ENCODE measurements at regions not wholly inside any gene's neighbourhood (a gene's known extent, or its start where the extent isn't known, plus 50 kb on each side); places are given as distances from the start of the nearest gene placed in this dataset.

DNA sequence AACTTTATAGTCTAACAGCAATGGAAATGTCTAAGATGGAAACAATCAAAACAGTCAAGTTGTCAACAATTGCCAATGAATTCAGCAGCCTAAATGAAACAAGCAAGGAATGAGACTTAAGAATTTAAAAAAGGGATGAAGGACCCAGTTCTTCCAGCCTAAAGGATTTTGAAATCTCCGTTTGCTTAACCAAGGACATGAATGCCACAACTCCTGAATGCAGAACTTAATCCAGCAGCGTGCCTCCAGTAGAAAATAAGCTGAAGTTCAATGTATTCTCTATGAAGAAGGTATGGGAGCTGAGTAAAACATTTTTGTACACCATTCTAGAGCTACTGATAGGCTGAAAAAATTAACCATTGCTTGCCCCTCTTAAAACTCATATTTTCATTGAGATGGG lies 411.3 kb downstream of the ARHGEF28 start:
- DNase-seq = no peak

DNA sequence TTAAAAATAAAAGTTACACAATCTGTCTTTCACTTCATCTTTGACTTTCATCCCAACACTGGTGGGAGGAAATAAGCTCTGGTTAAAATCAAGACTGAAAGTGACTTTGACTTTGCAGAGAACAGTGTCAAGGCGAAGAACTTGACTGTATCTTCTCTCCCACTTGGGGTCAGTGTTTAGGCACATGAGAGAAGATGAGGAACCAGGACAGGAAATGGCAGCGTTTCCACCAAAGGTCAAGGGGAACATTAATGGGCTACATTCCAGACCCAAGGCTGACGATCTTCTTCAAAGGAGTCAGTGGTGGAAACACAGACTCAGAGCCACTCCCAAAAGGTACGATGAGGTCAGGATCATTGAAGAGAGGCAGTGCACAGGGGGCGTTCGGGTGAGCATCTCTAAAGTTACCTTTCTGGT lies 409.5 kb downstream of the ARHGEF28 start:
- DNase-seq = no peak

DNA sequence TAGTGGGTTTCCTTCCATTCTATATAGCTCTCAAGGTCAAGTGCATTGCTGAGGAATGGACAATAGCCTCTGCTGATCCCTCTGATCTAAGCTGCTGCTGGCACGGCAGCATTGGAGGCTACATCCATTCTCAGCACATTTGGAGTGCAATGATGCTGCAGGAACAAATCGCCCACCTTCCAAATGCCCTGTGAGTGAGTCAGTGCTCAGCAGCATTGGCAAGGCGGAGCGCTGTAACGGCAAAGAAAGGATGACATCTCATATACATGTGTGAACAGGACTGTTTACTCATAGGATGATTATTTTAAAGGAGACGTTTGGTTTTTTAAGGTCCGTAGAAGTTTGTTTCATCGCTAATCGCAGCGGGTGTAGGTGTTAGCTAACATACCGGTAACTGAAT lies 408.7 kb downstream of the ARHGEF28 start:
- DNase-seq = no peak

DNA sequence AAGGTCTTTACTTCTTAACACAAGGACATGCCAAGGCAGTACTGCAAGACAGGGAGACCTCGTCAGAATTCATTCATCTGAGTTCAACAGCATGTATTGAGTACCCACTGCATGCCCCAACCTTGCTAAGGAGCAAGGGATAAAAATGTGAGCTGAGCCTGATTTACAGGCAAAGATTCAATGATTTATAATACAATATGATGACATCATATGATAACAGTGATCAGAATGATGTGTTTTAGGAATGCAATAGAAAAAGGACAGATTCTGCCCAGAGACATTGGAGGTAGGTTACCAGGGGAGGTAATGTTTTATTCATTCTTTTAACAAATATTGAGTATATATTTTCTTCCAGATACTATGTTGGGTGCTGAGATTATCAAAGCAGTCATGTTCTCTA lies 406.6 kb downstream of the ARHGEF28 start:
- DNase-seq = no peak

DNA sequence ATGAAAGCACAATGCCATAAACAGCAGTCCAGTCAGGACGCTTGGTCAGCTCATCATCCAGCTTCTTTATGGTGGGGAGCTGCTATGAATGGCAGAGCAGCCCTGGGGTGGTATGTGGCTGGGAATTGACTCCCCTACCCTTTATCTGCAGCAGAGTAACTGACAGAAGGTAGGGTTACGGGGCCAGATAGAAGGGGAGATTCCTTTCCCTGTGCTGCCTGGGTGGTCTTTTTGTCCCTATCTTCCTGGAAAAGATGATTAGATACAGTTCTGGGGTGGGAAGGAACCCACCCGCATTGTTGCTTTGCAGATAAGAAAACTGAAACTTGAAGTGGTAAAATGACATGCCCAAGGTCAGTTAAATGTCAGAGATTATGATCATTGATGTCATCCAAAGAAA lies 405.5 kb downstream of the ARHGEF28 start:
- DNase-seq = no peak

DNA sequence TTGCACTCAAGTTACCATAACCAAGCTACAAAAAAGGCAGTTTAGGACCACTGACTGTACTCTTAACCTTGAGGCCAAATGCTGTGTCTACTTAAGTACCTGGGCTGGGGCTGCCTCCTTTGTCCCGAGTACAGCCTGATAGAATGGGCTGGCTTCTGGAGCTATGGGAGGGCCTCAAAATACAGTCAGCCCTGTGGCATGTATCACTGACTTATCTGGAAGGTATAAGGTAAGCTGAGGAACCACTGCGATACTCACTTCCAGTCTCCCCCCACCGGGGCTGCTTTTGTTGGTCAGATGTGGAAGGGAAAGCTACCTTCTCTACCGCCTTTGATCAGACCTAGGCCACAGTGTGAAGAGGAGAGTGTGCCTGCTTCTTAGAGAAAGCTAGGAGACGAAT lies 404.8 kb downstream of the ARHGEF28 start:
- no peak for DNase-seq

DNA sequence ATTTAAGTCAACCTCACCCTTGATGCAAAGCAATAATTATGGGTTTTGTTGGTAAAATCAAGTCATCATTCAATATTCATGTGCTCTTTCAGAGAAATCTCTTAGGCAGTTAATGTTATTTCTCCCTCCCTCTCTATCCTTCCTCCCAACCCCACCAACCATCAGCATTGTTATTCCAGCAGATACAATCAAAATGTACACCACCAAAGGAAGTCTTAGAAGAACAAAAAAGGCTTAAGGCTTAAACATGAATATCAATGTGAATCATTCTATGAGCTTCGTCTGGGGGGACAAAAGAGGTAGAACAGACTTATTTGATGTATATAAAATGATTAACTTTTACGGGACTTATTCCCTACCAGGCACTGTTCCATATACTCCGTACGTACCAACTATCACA lies 404.4 kb downstream of the ARHGEF28 start:
- no peak for DNase-seq

DNA sequence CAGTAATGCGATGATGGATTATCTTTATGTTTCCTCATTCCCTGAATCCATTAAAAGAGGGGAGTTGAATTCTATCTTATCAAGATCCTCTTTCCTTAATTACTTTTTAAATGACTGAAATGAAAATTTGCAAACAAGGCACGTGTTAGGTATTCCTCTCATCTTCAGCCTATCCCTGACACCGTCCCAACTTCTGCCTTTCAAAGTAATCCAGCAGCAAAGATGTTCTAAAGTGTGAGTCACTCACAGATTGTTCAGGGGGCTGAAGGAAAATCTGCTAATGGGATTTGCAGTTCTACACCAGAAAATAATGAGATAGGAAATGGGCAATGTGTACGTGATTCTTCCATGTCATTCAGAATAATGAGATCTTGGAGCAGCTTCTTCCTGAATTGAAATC lies 403.0 kb downstream of the ARHGEF28 start:
- DNase-seq = no peak

DNA sequence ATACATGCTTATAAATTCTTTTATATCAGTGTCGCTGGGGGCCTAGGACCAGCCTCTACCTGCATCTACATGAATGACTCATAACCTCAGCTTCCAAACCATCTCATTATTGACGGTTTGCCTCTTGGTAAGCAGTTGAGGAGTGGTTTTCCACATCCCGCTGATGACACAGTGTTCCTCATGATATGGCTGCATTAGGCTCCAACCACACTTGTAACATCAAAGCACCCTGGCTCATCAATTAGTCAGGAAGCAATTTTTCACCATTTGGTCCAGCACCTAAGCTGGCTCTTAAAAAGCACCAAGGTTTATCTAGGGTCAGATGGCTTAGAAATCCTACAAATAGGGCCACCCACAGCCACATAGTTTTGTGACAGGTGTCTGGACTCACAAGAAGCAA lies 402.4 kb downstream of the ARHGEF28 start:
- DNase-seq = no peak

DNA sequence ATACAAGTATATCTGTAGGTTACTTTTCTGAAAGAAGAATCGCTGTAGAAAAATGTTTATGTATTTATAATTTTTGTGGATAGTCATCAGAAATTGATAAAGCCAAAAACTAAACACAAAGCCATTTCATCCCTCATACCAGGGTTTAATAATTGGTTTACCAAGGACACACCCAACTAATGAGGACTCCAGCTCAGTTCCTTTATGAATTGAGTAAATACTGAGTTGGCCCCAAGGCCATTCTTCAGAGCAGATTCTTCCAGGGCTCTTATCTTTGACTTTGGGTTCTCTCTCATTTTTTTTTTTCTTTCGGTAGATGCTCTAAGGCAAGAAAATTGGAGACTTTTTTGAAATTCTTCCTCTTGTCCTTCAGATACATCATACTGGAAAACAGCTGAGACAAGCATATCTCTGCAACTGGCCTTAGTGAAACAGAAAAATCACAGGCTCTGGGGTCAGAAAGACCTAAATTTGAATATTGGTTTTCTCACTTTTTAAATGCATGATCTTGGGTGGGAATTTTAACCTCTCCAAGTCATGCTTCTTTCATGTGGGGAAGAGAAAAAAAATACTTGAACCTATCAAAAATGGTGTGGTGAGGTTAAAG lies 401.8 kb downstream of the ARHGEF28 start:
- no peak for DNase-seq

DNA sequence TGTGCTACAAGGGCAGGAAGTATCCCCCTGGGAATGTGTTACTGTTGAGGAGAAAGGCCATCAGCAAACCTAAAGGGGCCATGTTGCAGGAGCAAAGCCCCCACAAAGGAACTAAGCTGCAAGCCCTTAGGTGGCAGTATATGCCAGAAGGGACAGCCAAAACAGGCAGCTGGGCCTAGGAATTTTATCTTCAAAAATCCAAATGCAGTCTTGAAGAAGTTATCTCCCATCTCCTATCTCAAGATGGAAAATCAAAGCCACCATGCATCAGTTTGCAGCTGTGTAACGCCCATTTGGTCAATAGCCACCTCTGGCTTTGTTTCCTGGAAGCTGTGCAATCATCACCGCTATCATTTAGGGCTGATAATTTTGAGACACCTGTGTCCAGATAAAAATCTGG lies 400.3 kb downstream of the ARHGEF28 start:
- DNase-seq = no peak

DNA sequence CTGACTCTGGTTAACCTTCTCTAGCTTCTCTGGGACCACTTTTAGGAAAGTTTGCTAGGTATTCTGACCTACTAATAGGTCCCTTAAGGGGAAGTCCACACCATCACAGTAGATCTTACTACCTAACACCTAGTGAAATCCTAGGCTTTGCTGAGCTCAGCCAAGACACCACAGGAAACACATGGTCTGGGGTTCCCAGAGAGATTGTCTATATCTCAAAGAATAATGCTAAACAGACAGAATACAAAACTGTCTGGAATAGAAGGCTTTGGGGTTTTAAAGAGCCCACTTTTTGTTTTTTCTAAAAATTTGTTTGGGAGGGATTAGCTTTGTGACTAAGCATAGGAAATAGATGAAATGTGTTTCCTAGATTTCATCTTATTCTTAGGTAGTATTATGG lies 395.1 kb downstream of the ARHGEF28 start:
- no peak for DNase-seq

DNA sequence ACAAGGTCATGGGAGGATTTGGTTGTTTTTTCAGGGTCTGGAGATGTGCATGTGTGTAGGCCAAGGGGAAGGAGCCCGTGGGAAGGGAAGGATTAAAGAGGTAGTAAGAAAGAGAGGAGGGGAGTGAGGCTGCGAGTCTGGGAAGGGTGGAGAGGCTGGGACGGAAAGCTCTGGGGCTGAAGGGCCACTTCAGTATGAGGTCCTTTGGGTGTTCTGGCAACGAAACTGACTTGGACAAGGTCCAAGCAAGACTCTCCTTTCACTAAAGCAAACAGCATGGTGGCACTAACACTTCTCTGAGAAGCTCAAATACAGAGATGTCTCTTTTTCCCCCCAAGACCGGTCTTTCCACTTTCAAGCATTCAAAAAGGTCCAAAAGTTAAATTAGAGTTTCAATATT lies 394.5 kb downstream of the ARHGEF28 start:
- DNase-seq = no peak

DNA sequence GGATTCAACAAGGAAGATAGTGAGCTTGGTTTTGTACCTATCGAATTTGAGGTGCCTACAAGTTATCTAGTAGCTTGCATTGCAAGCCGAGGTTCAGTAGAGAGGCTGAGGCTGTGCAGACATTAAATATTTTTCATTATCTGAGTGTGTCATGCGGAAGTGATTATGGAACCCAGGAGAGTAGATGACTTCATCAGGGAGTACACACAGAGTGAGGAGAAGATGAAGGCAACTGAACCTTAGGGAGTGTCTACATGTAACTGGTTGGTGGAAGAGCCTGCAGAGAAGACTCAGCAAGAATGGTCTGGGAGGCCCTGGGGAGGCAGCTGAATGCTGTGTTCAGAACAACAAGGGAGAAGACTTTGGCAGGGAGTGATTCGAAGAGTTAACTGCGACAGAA lies 393.9 kb downstream of the ARHGEF28 start:
- no peak for DNase-seq

DNA sequence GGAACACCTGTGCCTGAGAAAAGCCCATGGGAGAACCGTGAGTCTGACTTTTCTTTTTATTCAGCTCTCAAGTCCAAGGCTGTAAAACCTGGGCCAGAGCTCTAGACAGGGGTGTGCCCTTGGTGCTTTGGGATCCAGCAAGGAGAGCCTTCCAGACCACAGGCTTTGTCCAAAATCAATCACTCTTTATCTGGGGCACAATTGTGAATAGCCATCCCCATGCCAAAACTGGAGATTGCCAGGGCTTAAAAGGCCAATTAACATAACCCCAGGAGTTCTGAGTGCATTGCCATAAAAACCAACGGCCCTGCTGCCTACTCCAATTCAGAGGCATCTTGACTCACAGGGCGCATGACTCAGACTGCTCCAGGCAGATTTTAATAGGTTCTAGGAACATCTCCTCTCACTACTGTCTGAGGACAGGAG lies 391.8 kb downstream of the ARHGEF28 start:
- no peak for DNase-seq

DNA sequence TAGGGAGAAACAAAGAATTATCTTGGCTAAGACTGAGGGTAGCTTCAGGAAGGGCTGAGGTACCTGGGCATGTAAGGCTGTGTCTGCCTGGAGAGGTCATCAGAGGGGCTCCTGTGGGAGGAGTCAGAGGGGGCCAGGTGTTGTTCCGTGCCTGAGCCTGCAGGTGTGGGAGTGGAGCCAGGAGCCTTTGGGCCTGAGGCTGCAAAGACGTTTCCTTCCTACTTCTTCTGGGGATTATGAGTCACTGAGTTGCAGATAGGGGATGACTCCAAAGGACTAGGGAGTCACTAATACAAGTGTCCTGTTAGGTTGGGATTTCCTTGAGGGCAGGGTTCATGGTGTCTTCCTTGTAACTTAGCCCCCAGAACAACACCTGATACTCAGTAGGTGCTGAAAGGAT lies 391.1 kb downstream of the ARHGEF28 start:
- no peak for DNase-seq

DNA sequence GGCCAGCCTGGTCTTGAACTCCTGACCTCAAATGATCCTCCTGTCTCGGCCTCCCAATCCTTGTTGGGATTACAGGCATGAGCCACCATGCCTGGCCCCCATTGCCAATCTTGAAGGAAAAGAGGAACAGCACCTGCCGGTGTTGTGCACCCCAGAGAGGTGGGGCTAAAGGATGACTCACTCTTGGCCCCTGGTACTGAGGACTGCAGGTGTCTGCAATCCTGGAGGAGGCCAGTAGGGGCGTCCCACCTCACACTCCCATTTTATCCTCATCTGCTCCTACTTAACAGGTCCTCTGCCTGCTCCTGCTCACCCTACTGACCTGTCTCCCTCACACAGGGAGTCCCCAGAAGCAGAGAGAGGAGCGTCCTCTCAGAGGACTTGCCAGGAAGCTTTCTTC lies 390.4 kb downstream of the ARHGEF28 start:
- no peak for DNase-seq

DNA sequence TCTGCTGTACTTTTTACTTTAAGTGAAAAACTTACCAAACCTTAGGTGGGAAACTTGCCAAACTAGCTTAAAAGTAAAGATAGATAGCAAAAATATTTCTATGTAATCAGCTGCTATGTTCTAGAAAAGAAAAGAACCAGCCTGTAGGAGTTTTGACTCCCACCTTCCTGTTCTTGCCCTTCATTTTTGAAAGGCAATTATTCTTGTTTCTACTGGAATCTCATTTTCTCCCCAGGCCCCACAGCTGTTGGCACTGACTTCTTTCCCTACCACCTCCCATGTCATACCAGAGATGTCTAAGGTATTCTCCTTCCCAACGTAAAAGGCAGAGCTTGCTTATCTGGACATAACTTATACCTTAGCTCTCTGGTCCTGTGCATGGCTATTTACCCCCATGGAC lies 389.7 kb downstream of the ARHGEF28 start:
- DNase-seq = no peak

DNA sequence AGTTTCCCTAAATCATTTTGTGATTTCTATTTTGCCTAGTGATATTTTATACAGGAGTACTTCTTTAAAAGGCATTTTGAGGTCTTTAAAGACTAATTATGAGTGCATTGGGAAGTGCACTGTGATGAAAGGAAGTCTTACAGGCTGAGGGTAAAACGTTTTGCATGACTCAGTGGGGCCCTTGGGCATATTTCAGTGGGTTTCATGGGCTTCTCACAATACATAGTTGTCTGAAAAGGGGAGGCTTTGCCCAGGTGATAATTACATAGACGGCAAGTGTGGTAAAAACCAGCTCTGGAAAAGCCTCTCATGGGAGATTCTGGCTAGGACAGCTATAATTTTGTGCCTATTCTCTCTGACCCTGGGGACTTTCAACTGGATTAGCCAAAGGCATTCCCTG lies 387.2 kb downstream of the ARHGEF28 start:
- DNase-seq = no peak

DNA sequence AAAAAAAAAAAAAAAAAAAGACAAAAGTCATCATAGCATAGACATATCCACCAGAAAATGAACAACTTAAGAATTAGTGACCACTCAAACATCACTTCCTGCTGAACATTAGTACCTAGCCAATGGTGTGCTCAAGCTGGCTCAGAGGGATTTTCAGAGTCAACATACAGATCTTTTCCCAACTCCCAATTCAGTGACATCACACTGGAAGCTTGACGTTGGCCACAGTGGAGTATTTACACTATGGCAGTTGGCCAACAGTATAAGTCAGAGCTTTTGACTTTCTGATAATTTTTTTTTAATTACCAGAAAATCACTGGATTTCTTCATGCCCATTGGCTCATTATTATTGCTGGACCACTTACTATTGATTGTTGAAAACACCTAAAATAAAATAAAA lies 383.5 kb downstream of the ARHGEF28 start:
- no peak for DNase-seq

DNA sequence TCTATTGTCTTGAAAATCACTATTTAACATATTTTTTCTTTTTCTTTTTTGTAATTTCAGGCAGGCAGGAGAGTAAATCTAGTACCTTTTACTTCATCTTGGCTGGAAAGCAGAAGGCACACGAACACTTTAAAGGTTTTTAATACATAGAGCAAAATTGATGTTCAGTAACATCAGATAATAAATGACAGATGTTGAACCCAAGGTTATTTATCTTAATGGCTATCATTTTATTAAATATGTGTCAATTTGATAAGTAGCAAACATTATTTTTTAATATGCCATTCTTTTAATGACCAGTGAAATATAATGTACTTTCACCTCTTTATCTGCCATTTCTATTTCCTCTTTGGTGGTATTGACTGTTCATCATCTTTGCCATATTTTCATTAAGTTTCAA lies 381.2 kb downstream of the ARHGEF28 start:
- no peak for DNase-seq

DNA sequence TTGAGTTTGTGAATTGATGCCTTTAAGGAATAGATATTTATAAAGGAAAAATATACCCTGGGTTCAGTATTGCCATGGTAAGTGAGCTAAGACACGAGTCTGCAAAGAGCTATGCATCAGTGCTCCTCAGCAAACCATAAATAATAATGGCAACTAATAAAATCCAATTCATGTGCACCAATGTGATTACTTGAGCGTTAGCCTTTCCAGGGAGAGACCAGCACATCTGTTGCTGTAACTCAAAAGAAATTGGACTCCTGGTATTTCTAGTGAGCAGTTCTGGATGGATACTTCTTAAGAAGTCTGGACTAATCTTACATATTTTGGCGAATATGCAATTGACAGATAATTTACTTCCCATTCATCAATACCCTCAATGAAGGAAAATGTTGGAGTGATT lies 373.3 kb downstream of the ARHGEF28 start:
- DNase-seq = no peak

DNA sequence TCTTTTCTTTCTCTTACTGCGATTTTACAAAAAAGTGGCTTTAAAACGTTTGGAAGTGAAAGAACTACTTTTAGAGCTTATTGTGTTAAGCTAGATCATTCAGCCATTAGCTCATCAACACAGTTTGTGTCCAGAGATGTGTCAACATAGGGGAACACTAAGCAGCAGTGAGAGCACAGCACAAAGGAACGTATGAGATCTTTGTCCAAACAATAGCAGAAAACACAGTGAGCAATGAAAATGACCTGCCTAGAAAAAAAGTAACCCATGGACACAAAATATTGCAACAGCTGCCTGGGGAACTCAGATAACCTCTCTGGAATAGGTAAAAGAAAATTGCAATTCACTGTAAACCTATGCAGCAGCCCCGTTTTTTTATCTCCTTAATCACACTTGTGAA lies 372.5 kb downstream of the ARHGEF28 start:
- no peak for DNase-seq

DNA sequence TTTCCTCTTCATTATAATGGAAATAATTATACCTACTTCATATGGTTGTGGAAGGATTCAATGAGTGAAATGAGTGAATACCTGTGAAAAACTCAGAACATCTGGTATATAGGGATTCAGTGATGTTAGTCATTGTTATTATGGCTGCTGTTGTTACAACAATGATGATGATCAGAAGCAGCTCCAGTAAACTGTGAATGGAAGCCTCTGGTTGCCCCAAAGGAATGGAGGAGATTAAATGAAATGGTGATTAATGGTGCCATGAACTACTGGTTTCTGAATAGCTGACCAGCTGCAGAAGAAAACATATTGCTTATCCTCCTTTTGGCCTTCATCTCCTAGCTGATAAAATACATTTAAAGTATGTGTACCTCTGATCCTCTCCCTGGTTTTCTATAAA lies 372.0 kb downstream of the ARHGEF28 start:
- no peak for DNase-seq

DNA sequence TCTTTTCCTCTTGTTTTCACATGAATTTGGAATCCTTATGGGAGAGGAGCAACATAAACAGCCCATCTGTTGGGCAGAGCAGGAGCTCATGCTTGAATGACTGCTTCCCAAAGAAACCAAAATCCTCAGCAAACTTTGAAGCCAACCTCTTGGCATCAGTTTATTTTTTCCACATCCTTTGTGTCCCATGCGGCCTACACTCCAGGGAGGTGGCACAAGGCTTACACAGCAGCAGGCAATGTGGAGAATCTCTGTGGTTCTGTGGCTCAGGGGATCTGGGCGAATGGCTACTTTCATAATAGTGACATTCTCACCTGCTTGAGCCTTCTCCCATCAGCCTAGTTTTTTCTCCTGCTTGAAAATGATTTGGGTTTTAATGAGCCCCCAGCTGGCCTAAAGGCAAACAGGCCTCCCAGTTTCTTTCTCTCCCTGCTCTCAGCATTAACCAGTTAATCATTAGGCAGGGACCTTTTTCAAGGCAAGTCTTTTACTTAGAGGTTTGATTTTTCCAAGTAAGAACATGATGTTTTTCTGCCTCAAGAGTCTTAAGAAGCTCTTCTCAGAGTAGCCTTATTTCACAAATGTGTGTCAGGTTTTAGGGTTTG lies 370.3 kb downstream of the ARHGEF28 start:
- DNase-seq = no peak

All from stimulated activated naive CD4-positive, alpha-beta T cell treated with Interleukin-2 at 50 U/mL for 16 hours (primary cell).